Natural killer cell (primary cell): ENCODE measurements at regions not wholly inside any gene's neighbourhood (a gene's known extent, or its start where the extent isn't known, plus 50 kb on each side); places are given as distances from the start of the nearest gene placed in this dataset.

Source experiments
- ATAC-seq, 3 donors: fragments of 150-1000 bp in 2 of 3; fragments of 200-7000 bp in 1 of 3; cut with Tn5 transposase; 1 replicate in 1 of 3; 2 replicates in 2 of 3; pipeline ENCODE4 v1.10.0; 2021; ENCODE audit warnings: mild to moderate bottlenecking in 2 of 3, moderate library complexity in 2 of 3
- DNase-seq, 2 donors: peaks; one replicate each; pipeline versions ENCODE4 v3.0.0 to v3.0.0-alpha.2; 2013 to 2021; ENCODE audit warnings: mixed read lengths in 1 of 2
- H3K27ac ChIP-seq: one replicate; pipeline ENCODE4 v1.5.1; 2013; ENCODE audit warnings: mild to moderate bottlenecking, low read length
- H3K27me3 ChIP-seq: one replicate; pipeline ENCODE4 v1.6.1; 2013; ENCODE audit warnings: low read length; ENCODE audit not compliant: control insufficient read depth, insufficient read depth
- H3K36me3 ChIP-seq: one replicate; pipeline ENCODE4 v1.6.1; 2013; ENCODE audit warnings: low read length; ENCODE audit not compliant: control insufficient read depth, insufficient read depth
- H3K4me1 ChIP-seq: one replicate; pipeline ENCODE4 v1.6.1; 2013; ENCODE audit warnings: low read length; ENCODE audit not compliant: control insufficient read depth, insufficient read depth
- H3K4me3 ChIP-seq: one replicate; pipeline ENCODE4 v1.5.1; 2013; ENCODE audit warnings: low read length
- H3K9me3 ChIP-seq: one replicate; pipeline ENCODE4 v1.6.1; 2013; ENCODE audit warnings: low read length; ENCODE audit not compliant: control insufficient read depth, insufficient read depth
- H3K27ac Mint-ChIP-seq, 2 donors: one replicate each; pipeline ENCODE4 v1.8.0; 2022; ENCODE audit warnings: mild to moderate bottlenecking in 2 of 2, mixed read lengths in 2 of 2, moderate library complexity in 1 of 2
- H3K27me3 Mint-ChIP-seq, 2 donors: one replicate each; pipeline ENCODE4 v1.8.0; 2022; ENCODE audit warnings: low read depth in 2 of 2, mixed read lengths in 2 of 2
- H3K36me3 Mint-ChIP-seq: one replicate; pipeline ENCODE4 v1.8.0; 2022; ENCODE audit warnings: mixed read lengths
- H3K4me1 Mint-ChIP-seq, 2 donors: one replicate each; pipeline ENCODE4 v1.8.0; 2022; ENCODE audit warnings: mixed read lengths in 2 of 2
- H3K4me3 Mint-ChIP-seq: one replicate; pipeline ENCODE4 v1.8.0; 2022; ENCODE audit warnings: mild to moderate bottlenecking, moderate library complexity, mixed read lengths
- H3K9me3 Mint-ChIP-seq, 2 donors: one replicate each; pipeline ENCODE4 v1.8.0; 2022; ENCODE audit warnings: mixed read lengths in 2 of 2
- WGBS: methylation state at CpG from one replicate; pipeline ENCODE4 v1.1.7; 2013; ENCODE audit warnings: missing lambda C conversion rate; ENCODE audit not compliant: insufficient coverage; 5-methylcytosine and 5-hydroxymethylcytosine counted together
- intact Hi-C: fragments of 100-400 bp; cut with micrococcal nuclease; formaldehyde crosslinking; loops from one replicate; pipeline ENCODE4 v1.14.2; 2022
- TF ChIP-seq, protein P1 (sequence below): fragments of 200-600 bp; IDR thresholded peaks from one replicate; pipeline ENCODE4 v1.8.0; 2022; ENCODE audit warnings: antibody characterized with exemption

DNA sequence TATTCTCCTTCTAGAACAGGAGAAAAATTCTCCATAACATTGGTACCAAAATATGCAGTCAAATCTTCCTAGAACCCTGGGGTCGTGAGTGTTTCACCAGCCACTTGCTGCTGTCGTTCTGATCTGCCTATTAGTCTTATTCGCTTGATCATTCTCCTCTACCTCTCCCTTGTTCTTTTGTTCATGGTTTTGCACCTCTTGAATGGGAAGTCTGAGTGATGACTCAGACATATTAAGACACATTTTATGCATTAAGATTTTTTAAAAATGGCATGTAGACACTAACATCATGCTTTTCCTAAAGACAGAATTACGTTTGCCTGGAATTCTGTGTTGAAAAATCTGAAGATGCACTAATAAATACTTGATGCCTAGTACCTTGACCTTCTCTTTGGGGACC, 159.2 kb upstream of the LRIG3 start:
- Mint-ChIP-seq H3K36me3 (no peaks in the 10 kb centered on the region), H3K4me3 (no peak overlapping the region), H3K9me3 (peaks cover 4 to 8% of the 10 kb centered on the region in 2 donors), H3K27me3 (no peaks in the 10 kb centered on the region), H3K4me1 (no peaks in the 10 kb centered on the region), H3K27ac (no peak overlapping the region)
- 69% methylated on average over 4 of the region's 4 CpGs for WGBS
- no peak for DNase-seq
- H3K36me3 ChIP-seq = no peaks in the 10 kb centered on the region
- TF ChIP-seq, protein P1, sequence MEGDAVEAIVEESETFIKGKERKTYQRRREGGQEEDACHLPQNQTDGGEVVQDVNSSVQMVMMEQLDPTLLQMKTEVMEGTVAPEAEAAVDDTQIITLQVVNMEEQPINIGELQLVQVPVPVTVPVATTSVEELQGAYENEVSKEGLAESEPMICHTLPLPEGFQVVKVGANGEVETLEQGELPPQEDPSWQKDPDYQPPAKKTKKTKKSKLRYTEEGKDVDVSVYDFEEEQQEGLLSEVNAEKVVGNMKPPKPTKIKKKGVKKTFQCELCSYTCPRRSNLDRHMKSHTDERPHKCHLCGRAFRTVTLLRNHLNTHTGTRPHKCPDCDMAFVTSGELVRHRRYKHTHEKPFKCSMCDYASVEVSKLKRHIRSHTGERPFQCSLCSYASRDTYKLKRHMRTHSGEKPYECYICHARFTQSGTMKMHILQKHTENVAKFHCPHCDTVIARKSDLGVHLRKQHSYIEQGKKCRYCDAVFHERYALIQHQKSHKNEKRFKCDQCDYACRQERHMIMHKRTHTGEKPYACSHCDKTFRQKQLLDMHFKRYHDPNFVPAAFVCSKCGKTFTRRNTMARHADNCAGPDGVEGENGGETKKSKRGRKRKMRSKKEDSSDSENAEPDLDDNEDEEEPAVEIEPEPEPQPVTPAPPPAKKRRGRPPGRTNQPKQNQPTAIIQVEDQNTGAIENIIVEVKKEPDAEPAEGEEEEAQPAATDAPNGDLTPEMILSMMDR = no peak
- no peak overlapping the region for H3K4me3 ChIP-seq
- no peak for ATAC-seq
- no peak overlapping the region for H3K27ac ChIP-seq
- intact Hi-C loops = no loop called here
- H3K27me3 ChIP-seq = no peaks in the 10 kb centered on the region
- H3K9me3 ChIP-seq = no peaks in the 10 kb centered on the region
- no peaks in the 10 kb centered on the region for H3K4me1 ChIP-seq

DNA sequence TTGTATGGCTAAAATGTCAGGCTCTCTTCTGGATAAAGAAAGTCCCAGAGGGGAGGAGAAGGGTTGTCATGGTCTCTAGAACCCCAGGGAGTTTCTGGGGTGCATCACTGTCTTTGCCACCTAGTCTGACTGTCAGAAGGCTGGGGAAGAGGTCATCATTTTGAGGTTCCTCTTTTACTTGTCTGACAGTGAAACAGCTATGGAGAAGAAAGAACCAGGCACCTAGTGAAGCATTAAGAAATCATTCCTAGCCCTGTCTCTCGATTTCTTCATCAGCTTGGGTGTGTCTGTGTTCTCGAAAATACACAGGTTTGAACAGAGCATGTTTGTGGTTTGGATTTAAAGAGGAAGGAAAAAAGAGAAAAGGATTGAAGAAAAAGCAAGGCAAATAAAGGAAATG, 158.7 kb upstream of the LRIG3 start:
- Histone ChIP-seq H3K9me3 (no peaks in the 10 kb centered on the region), H3K4me1 (no peaks in the 10 kb centered on the region), H3K27ac (no peak overlapping the region), H3K4me3 (no peak overlapping the region), H3K36me3 (no peaks in the 10 kb centered on the region), H3K27me3 (no peaks in the 10 kb centered on the region)
- Mint-ChIP-seq H3K27me3 (no peaks in the 10 kb centered on the region), H3K4me3 (no peak overlapping the region), H3K4me1 (no peaks in the 10 kb centered on the region), H3K9me3 (peaks cover 6 to 9% of the 10 kb centered on the region in 2 donors), H3K27ac (no peak overlapping the region), H3K36me3 (no peaks in the 10 kb centered on the region)
- DNase-seq (no peak), ATAC-seq (no peak)
- WGBS = 0% methylated on average over 2 of the region's 2 CpGs
- TF ChIP-seq, protein P1 = no peak
- intact Hi-C loops = no loop called here

DNA sequence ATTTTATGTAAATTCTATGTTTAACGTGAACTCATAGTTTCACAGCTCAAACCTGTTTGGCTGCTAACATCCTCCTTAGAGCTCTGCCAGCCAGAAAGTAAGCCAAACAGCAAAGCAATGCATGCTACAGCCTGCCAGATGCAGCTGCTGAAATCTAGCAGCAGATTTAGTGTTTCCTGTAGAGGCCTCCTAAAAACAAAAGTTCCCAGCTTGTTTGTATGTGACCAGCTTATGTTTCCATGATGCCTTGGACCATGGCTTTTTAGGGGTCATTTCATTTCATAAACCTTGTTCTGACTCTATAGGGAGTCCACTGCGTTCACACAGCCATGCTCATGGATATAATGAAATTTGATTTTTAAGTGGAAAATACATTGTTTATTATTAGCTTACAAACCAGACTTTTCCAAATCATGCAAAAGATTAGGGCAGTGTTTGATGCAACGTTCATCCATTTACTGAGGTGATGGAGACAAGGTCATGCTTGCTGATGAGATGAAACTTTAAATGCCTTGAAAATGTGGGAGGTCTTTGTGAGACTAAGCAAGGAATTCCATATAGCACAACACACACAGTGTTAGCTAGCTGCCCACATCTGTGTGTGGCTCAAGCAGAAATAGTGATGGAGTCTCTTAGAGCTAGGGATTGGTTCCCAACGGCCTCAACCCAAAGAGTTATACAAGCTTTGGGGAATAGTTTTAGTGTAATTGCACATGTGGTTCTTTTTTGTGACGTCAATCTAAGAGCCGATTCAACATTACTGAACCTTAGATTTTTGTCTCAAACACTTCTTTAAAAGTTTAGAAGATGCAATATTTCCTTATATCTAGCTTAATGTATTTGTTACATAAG, 157.5 kb upstream of the LRIG3 start:
- Histone ChIP-seq H3K27me3 (no peaks in the 10 kb centered on the region), H3K9me3 (no peaks in the 10 kb centered on the region), H3K36me3 (no peaks in the 10 kb centered on the region), H3K27ac (no peak overlapping the region), H3K4me3 (no peak overlapping the region), H3K4me1 (no peaks in the 10 kb centered on the region)
- Mint-ChIP-seq H3K4me3 (no peak overlapping the region), H3K36me3 (no peaks in the 10 kb centered on the region), H3K27ac (no peak overlapping the region), H3K9me3 (peaks cover 6% of the 10 kb centered on the region in 2 donors), H3K27me3 (no peaks in the 10 kb centered on the region), H3K4me1 (no peaks in the 10 kb centered on the region)
- intact Hi-C loops = no loop called here
- 61% methylated on average over 3 of the region's 6 CpGs for WGBS
- ATAC-seq (no peak), DNase-seq (no peak)
- TF ChIP-seq, protein P1 = no peak

DNA sequence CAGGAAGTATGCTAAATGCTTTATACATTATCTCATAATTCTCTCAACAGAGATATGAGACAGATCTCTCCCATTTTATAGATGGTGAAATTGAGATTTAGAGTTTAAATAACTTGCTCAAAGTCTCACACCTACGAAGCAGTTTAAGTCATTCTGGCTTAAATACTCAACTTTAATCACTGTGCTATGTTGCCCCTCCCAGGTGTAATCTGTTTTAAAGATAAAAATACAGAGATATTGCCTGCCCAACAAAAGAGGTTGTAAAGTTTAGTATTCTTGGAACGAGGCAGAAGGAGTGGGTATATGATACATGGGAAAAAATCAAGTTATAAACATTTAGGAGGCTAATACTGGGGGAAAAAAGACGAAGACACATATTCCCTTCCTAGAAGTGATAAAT, 156.8 kb upstream of the LRIG3 start:
- Histone ChIP-seq H3K4me3 (no peak overlapping the region), H3K27ac (no peak overlapping the region)
- intact Hi-C loops = no loop called here

More for the DNA sequence above, 156.8 kb upstream of the LRIG3 start:
- Mint-ChIP-seq H3K4me1 (no peaks in the 10 kb centered on the region), H3K27ac (no peak overlapping the region), H3K9me3 (peaks cover 3 to 5% of the 10 kb centered on the region in 2 donors), H3K4me3 (no peak overlapping the region), H3K27me3 (no peaks in the 10 kb centered on the region), H3K36me3 (no peaks in the 10 kb centered on the region)
- Histone ChIP-seq H3K27me3 (no peaks in the 10 kb centered on the region), H3K36me3 (no peaks in the 10 kb centered on the region), H3K9me3 (no peaks in the 10 kb centered on the region), H3K4me1 (no peaks in the 10 kb centered on the region)
- 50% methylated on average over 1 of the region's 3 CpGs for WGBS
- DNase-seq = no peak
- TF ChIP-seq, protein P1 = no peak
- ATAC-seq = no peak
